Mesenteric fat pad (tissue), 1 donor: ENCODE measurements at regions not wholly inside any gene's neighbourhood (a gene's known extent, or its start where the extent isn't known, plus 50 kb on each side); places are given as distances from the start of the nearest gene placed in this dataset.
"Not testable (repeated sequence)": the region's sequence is repeated elsewhere in the genome, so short reads cannot be mapped to it uniquely, and the experiment has no call there.

ENCODE experiments used
- DNase-seq: peaks from one replicate; pipeline ENCODE4 v3.0.0-alpha.2; 2020; ENCODE audit warnings: low spot score
- donor health status: DM: yes; HTN: yes; CAD: no.

GRCh38 chr21:19350286-19350685, 946.7 kb upstream of the TMPRSS15 start:
- DNase-seq = no peak

- no peak for DNase-seq
These were observed 949.7 kb upstream of the TMPRSS15 start for GRCh38 chr21:19353256-19353655.

- DNase-seq = no peak
These were observed 965.4 kb upstream of the TMPRSS15 start for GRCh38 chr21:19368944-19369343.

GRCh38 chr21:19392390-19392789, 988.8 kb upstream of the TMPRSS15 start:
- no peak for DNase-seq

- no peak for DNase-seq
These were observed 996.7 kb upstream of the TMPRSS15 start for GRCh38 chr21:19400223-19400770.

- DNase-seq = no peak
These were observed 999.3 kb upstream of the TMPRSS15 start for GRCh38 chr21:19402870-19403269.

- DNase-seq = no peak
These were observed 1001.7 kb upstream of the TMPRSS15 start for GRCh38 chr21:19405326-19405725.

- DNase-seq = no peak
These were observed 1017.0 kb upstream of the TMPRSS15 start for GRCh38 chr21:19420565-19420964.

- DNase-seq = no peak
These were observed 1030.0 kb upstream of the TMPRSS15 start for GRCh38 chr21:19433623-19434022.

GRCh38 chr21:19440792-19441655, 1037.4 kb upstream of the TMPRSS15 start:
- DNase-seq = no peak

- DNase-seq = no peak
These were observed 1054.7 kb upstream of the TMPRSS15 start for GRCh38 chr21:19458295-19458694.

GRCh38 chr21:19461481-19462205, 1058.1 kb upstream of the TMPRSS15 start:
- no peak for DNase-seq

GRCh38 chr21:19463966-19464365, 1060.4 kb upstream of the TMPRSS15 start:
- no peak for DNase-seq

- DNase-seq = no peak
These were observed 1065.6 kb upstream of the TMPRSS15 start for GRCh38 chr21:19468991-19469715.

GRCh38 chr21:19475525-19475924, 1071.9 kb upstream of the TMPRSS15 start:
- DNase-seq = no peak

- no peak for DNase-seq
These were observed 1086.3 kb upstream of the TMPRSS15 start for GRCh38 chr21:19489930-19490329.

GRCh38 chr21:19490481-19490880, 1086.9 kb upstream of the TMPRSS15 start:
- no peak for DNase-seq

GRCh38 chr21:19493437-19494241, 1090.1 kb upstream of the TMPRSS15 start:
- not testable (repeated sequence) for DNase-seq

- no peak for DNase-seq
These were observed 1097.5 kb upstream of the TMPRSS15 start for GRCh38 chr21:19501115-19501514.

- DNase-seq = no peak
These were observed 1104.2 kb upstream of the TMPRSS15 start for GRCh38 chr21:19507682-19508260.
